GM12875 (cell line): ENCODE measurements at regions not wholly inside any gene's neighbourhood (a gene's known extent, or its start where the extent isn't known, plus 50 kb on each side); places are given as distances from the start of the nearest gene placed in this dataset.
"Not testable (repeated sequence)": the region's sequence is repeated elsewhere in the genome, so short reads cannot be mapped to it uniquely, and the experiment has no call there.

Experiments
- H3K4me3 ChIP-seq: one replicate; pipeline ENCODE4 v1.5.1; 2011; ENCODE audit warnings: low read depth, low read length, control low read depth
- TF ChIP-seq, protein P1 (sequence below): IDR thresholded peaks from 2 replicates; pipeline ENCODE4 v1.5.1; 2011; ENCODE audit warnings: low read depth, mild to moderate bottlenecking, control low read depth, inconsistent platforms, low read length, moderate library complexity, borderline replicate concordance; ENCODE audit not compliant: insufficient read depth

DNA sequence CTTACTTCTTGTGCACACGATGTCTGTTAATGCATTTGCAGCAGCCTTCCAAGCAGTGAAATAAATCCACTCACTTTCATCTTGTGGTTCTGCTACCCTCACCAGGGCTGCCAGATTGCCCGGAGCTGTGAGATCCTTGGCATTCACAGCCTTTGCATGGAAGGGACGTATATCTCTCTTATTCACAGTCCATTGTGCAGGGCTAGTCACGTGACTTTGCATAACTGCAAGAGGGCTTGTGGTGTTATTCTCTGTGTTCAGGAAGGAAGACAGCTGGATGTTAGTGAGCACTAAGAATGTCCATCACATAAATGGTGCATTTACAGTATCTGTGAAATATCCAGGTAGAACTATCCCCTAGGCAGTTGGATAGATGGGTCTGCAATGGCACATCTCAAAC, 96.5 kb upstream of the BEND4 start:
- no peak overlapping the region for H3K4me3 ChIP-seq
- TF ChIP-seq, protein P1, sequence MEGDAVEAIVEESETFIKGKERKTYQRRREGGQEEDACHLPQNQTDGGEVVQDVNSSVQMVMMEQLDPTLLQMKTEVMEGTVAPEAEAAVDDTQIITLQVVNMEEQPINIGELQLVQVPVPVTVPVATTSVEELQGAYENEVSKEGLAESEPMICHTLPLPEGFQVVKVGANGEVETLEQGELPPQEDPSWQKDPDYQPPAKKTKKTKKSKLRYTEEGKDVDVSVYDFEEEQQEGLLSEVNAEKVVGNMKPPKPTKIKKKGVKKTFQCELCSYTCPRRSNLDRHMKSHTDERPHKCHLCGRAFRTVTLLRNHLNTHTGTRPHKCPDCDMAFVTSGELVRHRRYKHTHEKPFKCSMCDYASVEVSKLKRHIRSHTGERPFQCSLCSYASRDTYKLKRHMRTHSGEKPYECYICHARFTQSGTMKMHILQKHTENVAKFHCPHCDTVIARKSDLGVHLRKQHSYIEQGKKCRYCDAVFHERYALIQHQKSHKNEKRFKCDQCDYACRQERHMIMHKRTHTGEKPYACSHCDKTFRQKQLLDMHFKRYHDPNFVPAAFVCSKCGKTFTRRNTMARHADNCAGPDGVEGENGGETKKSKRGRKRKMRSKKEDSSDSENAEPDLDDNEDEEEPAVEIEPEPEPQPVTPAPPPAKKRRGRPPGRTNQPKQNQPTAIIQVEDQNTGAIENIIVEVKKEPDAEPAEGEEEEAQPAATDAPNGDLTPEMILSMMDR: no peak

DNA sequence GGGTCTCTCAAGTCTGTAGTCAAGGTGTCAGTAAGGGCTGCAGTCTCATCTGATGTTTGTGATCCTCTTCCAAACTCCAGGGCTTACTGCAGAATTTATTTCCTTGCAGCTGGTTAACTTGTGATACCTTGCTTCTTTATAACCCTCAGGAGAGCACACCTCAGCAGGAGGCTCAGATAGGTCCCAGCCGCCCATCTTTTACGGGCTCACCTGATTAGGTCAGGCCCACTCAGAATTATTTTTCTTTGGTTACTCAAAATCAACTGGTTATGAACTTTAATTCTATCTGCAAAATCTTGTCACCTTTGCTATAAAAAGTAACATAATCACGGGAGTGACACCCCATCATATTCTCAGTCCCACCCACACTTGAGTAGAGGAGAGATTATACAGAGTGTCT, 99.9 kb upstream of the BEND4 start:
- TF ChIP-seq, protein P1: no peak
- H3K4me3 ChIP-seq: no peak overlapping the region

DNA sequence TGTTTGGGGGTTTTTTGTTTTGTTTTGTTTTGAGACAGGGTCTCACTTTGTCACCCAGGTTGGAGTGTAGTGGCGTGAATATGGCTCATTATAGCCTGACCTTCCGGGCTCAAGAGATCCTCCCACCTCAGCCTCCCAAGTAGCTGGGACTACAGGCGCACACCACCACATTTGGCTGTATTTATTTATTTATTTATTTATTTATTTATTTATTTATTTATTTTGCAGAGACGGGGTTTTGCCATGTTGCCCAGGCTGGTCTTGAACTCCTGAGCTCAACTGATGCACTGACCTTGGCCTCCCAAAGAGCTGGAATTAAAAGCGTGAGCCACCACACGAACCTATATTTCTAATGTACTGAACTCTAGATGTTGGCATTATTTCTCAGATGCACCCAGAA, 105.2 kb upstream of the BEND4 start:
- not testable (repeated sequence) for H3K4me3 ChIP-seq

DNA sequence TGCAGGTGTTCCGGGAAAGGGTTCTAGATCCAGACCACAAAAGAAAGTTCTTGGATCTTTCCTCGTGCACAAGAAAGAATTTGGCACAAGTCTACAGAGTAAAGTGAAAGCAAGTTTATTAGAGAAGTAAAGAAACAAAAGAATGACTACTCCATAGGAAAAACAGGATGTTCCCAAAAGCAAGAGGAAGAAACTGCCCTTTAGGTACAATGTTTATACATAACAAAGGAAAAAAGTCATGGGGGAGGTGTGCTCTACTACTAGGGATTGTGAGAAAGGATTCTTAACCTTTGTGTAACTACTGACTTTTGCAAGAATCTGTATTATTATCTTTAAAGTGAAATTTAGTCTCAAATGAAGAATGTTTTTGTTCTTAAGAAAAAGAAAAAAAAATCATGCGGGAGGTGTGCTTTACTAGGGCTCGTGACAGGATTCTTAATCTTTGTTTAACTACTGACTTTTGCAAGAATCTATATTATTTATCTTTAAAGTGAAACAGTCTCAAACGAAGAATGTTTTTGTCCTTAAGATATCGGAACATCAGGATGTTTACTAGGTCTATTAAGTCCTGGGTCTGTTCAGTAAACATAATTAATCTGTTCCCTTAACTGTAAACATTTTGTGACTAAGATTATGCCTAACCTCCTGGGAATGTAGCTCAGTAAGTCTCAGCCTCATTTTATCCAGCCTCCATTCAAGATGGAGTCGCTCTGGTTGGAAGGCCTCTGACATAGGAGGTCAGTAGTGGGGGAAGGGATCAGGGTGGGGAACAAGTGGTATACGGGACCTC, 110.4 kb upstream of the BEND4 start:
- TF ChIP-seq, protein P1: no peak
- no peak overlapping the region for H3K4me3 ChIP-seq

DNA sequence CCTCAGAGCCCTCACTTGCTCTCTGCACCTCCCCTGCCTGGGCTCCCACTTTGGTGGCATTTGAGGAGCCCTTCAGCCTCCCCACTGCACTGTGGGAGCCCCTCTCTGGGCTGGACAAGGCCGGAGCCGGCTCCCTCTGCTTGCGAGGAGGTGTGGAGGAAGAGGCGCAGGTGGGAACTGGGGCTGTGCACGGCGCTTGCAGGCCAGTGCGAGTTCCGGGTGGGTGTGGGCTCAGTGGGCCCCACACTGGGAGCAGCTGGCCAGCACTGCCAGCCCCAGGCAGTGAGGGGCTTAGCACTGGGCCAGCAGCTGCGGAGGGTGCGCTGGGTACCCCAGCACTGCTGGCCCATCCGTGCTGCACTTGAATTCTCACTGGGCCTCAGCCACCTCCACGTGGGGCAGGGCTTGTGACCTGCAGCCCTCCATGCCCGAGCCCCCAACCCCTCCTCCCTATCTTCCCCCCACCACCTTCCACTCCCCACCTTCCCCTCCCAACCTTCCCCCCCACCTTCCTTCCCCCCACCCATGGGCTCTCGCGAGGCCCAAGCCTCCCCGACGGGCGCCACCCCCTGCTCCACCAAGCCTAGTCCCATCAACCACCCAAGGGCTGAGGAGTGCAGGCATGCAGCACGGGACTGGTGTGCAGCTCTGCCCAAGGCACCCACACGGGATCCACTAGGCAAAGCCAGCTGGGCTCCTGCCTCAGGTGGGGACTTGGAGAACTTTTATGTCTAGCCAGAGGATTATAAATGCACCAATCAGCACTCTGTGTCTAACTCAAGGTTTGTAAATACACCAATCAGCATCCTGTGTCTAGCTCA, 113.5 kb upstream of the BEND4 start:
- TF ChIP-seq, protein P1: no peak

DNA sequence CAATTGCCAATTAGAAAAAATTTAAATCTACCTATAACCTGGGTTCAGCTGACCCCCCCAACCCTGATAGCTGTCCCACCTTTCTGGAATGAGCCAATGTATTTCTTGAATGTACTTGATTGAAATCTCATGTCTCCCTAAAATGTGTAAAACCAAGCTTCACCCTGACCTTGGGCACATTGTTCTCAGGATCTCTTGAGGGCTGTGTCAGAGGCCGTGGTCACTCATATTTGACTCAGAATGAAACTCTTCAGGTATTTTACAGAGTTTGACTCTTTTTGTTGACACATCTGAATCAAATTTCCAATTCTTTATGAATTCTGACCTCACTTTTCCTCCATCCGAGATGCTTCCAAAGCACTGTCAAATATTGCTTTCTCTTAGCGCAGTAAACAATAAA, 115.3 kb upstream of the BEND4 start:
- TF ChIP-seq, protein P1: no peak
- no peak overlapping the region for H3K4me3 ChIP-seq

More for the DNA sequence above, 113.5 kb upstream of the BEND4 start:
- H3K4me3 ChIP-seq: no peak overlapping the region

DNA sequence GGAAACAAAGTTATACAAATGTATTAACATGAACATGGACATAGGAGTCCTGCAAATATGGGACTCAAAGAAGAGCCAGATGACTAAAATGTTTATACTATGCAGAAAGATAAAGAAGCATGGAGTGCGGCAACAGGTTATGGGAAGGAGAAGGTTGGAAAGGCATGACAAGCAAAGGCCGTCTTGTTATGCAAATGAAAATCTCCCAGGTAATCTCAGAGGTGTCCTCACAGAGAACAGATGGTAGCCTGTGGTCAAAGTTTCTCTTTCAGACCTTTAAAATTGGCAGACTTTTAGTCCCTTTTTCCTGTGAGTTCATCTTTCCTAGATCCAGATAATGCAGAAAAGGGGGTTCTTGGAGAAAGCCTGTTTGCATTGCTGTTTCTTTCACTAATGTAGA, 116.4 kb upstream of the BEND4 start:
- H3K4me3 ChIP-seq: no peak overlapping the region
- TF ChIP-seq, protein P1: no peak
